ENCODE measurements at regions not wholly inside any gene's neighbourhood (a gene's known extent, or its start where the extent isn't known, plus 50 kb on each side); places are given as distances from the start of the nearest gene placed in this dataset.
"Not testable (repeated sequence)": the region's sequence is repeated elsewhere in the genome, so short reads cannot be mapped to it uniquely, and the experiment has no call there.

GRCh38 chr4:71081192-71081591 is 87.7 kb downstream of the DCK start:
- DNase-seq = no peak

DNA sequence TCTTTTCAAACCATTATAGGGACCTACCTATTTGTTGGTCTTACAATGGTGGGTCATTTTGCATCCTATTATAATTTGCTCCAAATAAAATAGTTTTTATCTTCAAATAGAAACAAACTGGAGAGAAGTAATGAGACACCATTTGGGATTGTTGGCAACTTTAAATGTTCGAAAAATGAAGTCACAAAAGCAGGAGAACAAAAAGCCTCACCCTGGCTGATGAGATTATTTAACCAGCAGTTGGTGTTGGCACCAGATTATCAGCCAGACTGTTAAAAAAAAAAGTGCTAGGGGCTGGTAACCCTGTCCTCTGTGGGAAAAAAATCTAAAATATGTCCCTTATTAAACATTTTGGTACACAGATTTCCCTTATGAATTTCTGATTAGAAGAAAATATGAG is 100.3 kb downstream of the DCK start:
- no peak for DNase-seq

DNA sequence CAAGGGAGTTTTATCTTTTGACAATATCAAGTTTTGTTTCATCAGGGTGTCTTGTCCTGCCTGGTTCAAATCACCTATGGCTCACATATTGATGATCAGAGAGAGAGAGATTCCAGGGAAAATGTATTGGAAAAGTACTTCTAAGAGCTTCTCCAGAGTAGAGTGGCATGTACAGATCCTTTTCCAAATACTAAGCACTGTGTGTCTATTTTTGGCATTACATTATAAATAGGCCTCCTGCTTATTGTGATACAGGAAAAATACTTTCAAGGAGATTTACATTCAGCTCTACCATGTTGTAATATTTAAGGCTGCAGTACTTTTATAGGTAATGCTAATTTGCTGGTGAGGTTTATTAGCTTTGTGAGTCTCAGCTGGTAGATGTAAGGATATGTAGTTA is 100.8 kb downstream of the DCK start:
- DNase-seq = no peak

GRCh38 chr4:71095141-71095540 is 101.7 kb downstream of the DCK start:
- DNase-seq = no peak

- DNase-seq = no peak
Measured at GRCh38 chr4:71095545-71095944, 102.1 kb downstream of the DCK start.

GRCh38 chr4:71107726-71108125 is 114.3 kb downstream of the DCK start:
- DNase-seq = no peak

DNA sequence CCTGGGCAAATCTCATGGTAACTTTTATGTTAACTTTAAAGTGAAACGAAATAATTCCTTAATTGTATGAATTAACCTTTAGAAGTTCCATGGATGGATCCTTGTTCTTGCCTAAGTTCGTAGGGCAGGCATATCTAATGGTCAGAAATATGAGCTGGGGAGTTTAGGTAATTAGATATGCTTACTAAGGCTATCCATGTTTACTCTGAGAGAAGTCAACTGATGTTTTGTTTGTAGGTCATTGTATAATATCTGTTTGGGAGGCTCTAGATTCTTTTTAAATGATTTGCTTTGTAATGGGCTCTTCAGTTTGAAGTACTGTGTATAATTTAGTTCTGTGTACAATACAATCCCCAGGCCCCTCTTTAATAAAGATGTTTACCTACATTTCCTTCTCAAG is 117.0 kb downstream of the DCK start:
- DNase-seq = no peak

DNA sequence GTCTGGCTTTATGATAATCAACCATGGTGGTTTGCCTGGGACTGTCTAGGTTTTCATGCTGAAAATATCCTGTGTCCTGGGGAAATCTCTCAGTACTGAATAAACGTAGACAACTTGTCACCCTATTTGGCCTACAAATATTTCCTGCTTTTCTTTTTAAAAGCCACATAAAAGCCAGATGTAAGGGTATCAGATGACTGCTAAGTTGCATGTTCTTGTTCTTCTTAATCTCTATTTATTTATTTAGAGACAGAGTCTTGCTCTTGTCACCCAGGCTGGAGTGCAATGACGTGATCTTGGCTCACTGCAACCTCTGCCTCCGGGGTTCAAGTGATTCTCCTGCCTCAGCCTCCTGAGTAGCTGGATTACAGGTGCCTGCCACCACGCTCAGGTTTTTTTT is 117.7 kb downstream of the DCK start:
- DNase-seq = not testable (repeated sequence)

- no peak for DNase-seq
Measured at GRCh38 chr4:71113294-71113693, 119.8 kb downstream of the DCK start.

- no peak for DNase-seq
Measured at GRCh38 chr4:71120831-71121524, 127.5 kb downstream of the DCK start.

GRCh38 chr4:71123951-71124350 is 130.5 kb downstream of the DCK start:
- no peak for DNase-seq

- DNase-seq = no peak
Measured at GRCh38 chr4:71125137-71125536, 131.7 kb downstream of the DCK start.

DNA sequence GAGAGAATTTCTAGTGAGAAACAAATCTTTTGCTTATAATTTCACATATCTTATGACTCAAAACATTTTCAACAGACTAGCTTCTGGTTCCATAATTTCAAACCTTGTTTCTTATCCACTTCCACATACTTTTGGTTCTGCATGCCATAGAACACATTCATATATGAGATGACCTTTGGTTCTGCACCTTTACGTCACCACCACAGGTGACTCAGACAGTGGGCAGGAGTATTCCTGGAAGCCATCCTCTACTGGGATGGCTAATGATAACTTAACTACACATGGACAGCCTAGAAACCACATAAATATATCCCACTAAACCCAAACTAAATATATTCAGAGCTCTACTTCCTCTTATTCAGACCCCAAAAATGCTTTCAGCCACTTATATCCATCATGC is 133.3 kb downstream of the DCK start:
- DNase-seq = peak; percentile 96

DNA sequence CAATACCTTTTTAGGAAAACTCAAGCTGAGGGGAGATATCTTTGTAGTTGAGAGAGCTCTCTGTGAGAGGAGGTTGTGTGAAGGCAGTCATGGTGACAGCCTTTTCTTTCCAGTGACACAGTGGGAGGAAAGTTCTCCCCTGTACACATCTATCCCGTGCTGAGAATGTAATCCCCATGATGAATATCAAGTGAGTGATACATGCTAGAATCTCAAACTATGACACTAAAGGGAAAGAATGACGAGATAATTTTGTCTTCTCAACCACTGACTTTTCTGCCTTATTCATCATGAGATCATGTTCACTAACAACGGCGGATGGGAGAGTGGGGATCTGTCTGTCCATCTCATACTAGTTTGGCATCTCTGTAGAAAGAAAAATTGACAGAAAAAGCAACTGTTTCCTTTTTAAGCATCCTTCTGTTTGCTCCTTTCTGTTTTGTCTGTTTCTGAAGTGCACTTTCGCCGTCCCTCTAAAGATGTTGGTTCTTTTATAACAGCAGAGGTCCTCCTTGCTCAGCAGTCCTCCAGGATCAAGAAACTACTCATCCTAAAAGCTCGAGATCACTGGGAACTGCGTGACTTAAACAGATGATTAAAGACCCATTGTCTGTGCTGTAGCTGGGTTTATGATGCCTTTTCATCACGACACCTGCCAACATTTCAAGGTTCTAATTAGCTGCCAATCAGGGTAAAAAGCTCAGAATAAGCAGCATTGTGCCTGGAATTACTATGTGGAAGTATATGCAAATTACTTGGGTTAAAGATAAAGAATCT is 137.6 kb downstream of the DCK start:
- DNase-seq = peak; percentile 44

- DNase-seq = no peak
Measured at GRCh38 chr4:71132486-71132885, 139.0 kb downstream of the DCK start.

DNA sequence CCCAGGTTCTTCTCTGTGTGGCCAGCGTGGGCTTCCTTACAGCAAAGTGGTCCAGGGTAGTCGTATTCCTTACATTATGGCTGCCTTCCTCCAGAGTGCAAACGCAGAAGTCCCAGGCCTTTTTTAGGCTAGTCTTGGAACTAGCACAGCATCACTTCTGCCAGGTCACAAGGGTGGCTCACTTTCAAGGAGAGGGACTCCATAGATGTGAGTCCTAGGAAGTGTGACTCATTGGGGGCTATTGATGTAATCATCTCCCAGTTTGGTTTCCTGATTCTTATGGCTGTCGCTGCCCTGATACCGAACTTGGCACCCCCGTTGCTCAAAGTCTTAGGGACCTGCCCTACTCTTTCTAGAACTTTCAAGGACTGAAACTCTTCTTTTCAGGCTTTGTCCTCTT is 140.0 kb downstream of the DCK start:
- DNase-seq = no peak

DNA sequence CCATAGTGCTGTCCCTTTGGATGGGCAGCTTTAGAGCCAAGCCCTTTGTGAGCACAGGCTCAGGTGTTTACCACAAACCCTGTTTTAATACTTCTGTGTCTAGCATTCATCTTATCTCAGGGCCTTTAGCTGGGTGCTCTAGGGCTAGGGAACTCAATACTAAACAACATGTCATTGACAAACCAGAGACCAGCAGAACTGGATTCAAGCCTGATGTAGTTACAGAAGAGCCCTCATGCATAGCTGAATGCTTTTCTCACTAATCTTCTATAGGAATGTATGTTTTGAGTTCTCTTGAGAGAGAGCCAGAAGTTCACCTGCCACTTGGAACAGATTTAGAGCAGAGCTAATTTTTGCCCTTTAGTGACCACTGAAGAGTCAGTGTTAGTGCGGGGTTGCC is 142.6 kb downstream of the DCK start:
- DNase-seq = no peak

DNA sequence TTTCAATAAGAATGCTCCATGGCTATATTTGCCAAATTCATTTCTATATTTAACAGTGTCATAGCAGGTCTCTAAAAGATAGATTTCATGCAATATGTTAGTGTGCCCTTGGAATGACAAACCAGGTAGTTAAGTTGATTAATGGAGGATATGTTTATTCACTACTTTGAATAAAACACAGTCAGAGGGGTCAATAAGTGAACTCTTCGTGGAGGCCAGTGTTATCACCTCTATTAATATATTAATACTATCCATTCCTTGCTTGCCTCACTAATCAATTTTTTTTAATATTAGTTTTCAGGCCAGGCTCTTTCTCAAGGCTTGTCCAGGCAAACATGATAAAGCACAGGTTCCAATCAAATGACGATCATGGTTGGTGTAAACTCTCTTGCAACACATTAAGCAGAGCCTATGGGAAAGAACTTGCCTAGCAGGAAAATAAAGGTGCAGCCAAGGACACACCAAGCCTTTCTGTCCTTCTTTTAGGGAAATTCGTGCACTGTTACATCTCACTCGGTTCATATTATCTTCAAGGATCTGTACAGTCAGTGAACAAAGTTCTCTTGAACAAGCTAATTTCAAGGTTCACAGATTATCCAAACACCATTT is 144.7 kb downstream of the DCK start:
- DNase-seq = no peak

DNA sequence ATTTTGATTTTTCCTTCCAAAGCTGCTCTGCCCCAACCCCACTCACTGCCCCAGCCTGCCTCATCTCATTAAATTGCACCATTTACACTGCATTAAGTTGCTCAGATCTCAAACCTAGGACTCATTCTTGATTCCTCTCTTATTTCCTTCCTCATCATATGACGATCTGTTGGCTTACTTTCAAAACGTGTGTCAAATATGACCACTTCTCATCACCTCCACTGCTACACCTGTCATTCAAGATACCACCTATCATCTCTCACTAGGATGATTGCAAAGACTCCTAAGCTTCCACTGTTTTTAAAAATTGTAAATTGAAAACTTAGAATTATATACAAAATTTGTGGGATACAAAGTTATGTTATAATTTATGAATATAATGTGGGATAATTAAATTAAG is 147.1 kb downstream of the DCK start:
- no peak for DNase-seq

DNA sequence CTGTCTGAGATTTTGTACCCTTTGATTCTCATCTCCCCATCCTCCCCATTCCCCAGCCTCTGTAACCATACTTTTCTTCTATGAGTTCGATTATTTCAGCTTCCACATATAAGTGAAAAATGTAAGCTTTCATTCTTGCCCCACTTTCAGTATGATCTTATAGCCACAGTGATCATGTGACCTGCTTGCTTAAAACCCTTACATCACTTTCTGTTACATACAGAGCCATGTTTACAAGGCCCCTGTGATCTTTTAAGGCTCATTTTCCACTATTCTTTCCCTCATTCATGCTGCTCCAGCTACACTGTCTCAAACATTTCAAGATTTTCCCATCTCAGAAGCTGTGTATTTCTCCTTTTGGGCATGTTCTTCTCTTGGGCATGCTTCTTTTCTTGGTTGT is 147.7 kb downstream of the DCK start:
- no peak for DNase-seq

DNA sequence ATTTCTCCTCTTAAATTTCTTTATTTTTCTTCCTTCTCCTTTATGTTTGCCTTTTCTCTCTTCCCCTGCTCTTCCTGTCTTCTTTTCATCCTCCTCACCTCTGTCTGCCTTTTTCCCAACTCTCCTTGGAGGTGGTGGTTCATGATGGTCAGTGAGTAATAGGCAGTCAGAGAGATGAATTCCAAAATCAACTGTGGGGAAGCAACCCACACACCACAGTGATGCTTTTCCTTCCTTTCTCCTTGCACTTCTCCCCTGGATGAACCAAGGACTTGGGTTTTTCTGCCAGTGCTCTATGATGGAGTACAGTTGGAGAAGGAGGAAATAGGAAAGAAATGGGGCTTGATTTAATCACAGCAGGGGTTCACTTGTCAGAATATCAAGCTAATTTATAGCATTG is 153.8 kb downstream of the DCK start:
- peak; percentile 40 for DNase-seq

DNA sequence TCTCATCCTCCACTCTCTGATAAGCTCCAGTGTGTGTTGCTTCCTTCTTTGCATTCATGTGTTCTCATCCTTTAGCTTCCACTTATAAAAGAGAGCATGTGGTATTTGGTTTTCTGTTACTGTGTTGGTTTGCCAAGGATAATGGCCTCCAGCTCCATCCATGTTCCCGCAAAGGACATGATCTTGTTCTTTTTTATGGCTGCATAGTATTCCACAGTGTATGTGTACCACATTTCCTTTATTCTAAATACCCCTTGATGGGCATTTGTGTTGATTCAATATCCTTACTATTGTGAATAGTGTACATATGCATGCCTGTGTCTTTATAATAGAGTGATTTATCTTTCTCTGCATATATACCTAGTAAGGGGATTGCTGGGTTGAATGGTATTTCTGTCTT is 155.1 kb downstream of the DCK start:
- DNase-seq = no peak

- no peak for DNase-seq
Measured at GRCh38 chr4:71151054-71151453, 157.6 kb downstream of the DCK start.

DNA sequence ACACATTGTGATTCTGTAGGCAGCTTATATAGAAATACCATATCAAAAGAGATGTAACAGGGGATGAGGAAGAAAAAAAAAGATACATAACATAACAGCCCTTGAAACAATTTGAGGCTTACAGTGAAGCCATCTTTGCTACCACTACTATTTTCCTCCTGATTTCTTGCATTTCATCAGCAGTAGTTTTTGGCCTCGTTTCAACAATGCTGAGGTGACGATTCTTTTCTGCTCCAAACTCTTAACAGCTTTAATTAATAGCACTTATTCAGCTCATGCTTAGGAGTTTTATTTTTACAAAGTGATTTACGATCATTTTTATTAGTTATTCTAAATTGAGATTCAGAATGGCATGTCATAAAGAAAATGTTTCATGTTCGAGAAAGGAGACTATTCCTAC is 163.2 kb downstream of the DCK start:
- no peak for DNase-seq
